ENCODE measurements at regions not wholly inside any gene's neighbourhood (a gene's known extent, or its start where the extent isn't known, plus 50 kb on each side); places are given as distances from the start of the nearest gene placed in this dataset.

GRCh38 chr4:108529102-108529501 is 91.3 kb upstream of the RPL34 start:
- TF ChIP-seq SPI1 (IDR thresholded peaks at IDR 0.05; ENCODE audit: low read depth, low read length) (no peak), POLR2A (IDR thresholded peaks at IDR 0.05; ENCODE audit: low read depth, low read length) (no peak), PAX5 (IDR thresholded peaks at IDR 0.05; ENCODE audit: insufficient read depth, low read length, severe bottlenecking) (no peak), TAF1 (IDR thresholded peaks at IDR 0.05; ENCODE audit: low read depth, low read length) (no peak), POLR2AphosphoS5 (IDR thresholded peaks at IDR 0.05; ENCODE audit: low read depth, low read length) (no peak)

Data from GM12891 (cell line).